ENCODE measurements at regions not wholly inside any gene's neighbourhood (a gene's known extent, or its start where the extent isn't known, plus 50 kb on each side); places are given as distances from the start of the nearest gene placed in this dataset.

- no peak for DNase-seq (ENCODE audit: low read depth)
Observed at GRCh38 chr20:12276011-12276673, 358.4 kb downstream of the BTBD3 start.

- no peak for DNase-seq (ENCODE audit: low read depth)
Observed at GRCh38 chr20:12287575-12287974, 369.9 kb downstream of the BTBD3 start.

- no peak for DNase-seq (ENCODE audit: low read depth)
Observed at GRCh38 chr20:12289465-12289864, 371.8 kb downstream of the BTBD3 start.

DNA sequence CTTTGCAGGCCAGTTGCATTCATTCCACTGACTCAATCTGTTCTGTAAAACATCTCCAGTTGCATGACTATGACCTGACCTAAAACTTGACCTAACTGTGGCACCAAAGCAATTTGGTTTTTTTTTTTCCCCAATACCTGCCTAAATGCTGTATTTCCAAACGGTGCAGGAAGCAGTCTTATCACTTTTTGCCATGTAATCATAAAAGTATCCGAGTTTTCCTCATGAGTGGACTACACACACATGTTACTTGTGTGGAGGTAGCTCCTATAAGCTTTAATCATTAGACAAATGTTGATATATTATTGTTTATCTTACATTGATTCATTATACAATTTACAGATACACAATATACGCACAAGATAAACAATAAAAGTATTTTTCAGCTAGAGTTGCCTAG is 373.7 kb downstream of the BTBD3 start:
- no peak for DNase-seq (ENCODE audit: low read depth)

DNA sequence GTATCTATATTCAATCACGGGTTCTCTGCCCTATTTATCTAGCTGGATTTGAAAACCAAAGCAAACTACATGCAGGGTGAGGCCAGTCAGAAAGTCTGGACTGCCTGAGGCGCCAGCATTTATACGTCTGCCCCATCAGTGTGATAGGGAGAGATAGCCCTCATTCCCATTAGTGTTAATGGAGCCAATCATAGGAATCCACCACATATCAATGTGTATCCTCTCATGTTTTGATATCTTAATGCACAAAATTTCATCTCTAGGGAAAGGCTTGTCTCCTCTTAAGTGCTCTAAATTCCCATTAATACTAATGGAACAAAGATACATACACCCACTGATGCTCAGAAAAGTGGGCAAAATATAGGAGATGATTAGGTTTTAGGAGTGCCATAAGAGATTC is 376.2 kb downstream of the BTBD3 start:
- no peak for DNase-seq (ENCODE audit: low read depth)

DNA sequence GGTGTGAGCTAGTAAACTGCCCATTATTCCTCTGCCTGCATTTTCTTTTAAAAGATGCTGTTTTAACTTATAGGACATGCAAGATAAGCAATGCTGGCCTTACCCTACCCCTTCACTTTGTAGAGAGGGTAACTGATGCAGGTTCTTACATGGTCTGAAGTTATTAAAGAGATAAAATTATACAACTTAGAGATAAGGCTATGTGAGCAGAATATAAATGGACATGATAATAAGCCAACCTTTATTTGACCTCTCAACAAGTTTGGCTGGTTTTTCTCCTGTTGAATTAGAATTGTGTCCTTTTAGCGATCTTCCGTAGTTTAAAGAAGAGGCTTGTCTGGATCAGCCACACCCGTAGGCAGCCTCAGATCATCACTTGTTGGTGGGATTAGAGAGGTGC is 377.0 kb downstream of the BTBD3 start:
- DNase-seq (ENCODE audit: low read depth), result no peak

GRCh38 chr20:12305188-12305950 is 387.7 kb downstream of the BTBD3 start:
- DNase-seq (ENCODE audit: low read depth), result no peak

GRCh38 chr20:12306107-12306506 is 388.4 kb downstream of the BTBD3 start:
- DNase-seq (ENCODE audit: low read depth), result no peak

DNA sequence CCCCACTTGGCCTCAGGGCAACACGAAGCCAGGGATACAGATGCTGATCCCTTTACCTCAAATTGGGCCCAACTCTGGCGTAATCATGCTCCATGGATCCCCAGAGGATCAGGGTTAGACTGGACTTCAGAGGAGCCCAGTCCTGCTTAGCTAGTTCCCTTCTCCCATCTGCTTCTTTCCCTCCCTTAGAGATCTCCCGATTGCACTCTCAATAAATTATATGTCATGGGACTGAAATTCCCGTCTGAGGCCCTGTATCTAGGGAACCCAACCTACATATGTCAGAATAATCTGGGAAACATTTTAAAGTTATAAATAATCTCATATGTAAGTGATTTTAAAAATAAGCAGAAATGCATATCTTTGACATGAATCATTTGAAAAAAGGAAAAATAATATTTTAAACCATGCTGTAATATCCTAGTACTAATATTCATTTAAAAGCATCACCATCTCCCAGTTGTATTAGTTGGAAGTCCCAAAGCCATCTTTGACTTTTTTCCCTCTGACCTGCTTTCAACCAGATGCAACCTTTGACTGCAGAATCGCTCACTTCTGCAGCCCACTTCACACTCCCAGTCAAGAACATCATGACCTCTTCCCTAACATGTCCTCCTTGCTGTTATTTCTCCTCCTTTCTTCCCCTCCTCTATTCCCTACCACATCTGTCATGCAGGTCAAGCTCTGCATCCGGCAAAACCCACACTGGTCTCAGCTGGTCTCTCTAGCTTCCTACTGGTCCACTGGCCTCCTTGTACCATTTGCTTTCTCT is 393.6 kb downstream of the BTBD3 start:
- no peak for DNase-seq (ENCODE audit: low read depth)

DNA sequence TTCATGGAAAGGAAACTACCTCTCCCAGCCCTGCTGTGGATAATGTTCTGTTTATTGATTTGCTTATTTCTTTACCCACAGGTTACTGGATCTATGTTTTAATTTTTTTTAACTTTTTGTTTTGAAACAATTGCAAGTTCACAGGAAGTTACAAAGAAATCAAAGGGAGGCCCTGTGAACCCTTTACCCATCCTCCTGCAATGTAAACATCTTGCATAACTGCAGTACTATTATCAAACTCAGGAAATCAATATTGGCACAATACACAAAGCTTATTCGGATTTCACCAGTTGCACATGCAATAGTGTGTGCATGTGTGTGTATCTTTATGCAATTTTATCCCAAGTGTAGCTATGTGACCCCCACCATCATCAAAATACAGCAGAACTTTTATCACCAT is 398.0 kb downstream of the BTBD3 start:
- no peak for DNase-seq (ENCODE audit: low read depth)

GRCh38 chr20:12316794-12317193 is 399.1 kb downstream of the BTBD3 start:
- no peak for DNase-seq (ENCODE audit: low read depth)

GRCh38 chr20:12317433-12317832 is 399.7 kb downstream of the BTBD3 start:
- DNase-seq (ENCODE audit: low read depth), result no peak

DNA sequence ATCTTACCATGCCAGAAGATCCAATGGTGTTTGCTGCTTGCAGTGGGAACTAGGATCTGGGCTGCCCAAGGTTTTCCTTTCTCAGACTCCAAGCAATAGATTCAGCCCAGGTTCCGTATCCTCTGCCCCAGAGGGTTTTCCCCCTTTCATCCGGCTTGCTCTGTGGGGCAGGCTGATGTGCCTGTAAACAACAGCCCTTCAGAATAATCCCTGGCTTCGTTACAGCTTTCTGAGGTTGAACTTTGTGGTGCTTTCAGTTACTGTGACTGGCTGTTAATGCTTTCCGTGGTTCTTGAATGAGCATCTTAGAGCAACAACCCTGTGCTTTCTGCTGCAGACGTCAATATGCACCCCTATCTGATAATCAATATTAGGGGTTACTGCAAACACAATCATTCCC is 400.4 kb downstream of the BTBD3 start:
- no peak for DNase-seq (ENCODE audit: low read depth)

GRCh38 chr20:12321736-12322135 is 404.0 kb downstream of the BTBD3 start:
- DNase-seq (ENCODE audit: low read depth), result no peak

DNA sequence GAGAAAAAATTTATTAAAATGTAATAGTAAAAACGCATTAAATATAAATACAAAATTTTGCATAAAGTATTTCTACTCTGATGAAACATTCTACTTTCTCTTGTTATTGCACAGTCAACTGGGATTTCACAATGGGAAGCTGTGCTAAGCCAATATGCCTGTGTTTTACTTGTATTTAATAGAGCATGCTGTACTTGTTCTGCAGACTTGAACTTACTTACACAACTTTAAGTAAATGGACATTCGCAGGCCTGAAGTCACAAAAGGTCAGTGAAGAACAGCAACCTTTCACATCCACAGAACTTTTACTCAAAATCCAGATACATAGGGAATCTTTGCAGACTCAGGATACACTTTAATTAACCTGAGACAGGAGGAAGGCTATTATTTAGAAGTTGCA is 409.5 kb downstream of the BTBD3 start:
- DNase-seq (ENCODE audit: low read depth), result no peak

GRCh38 chr20:12331236-12331635 is 413.5 kb downstream of the BTBD3 start:
- no peak for DNase-seq (ENCODE audit: low read depth)

GRCh38 chr20:12337601-12338000 is 419.9 kb downstream of the BTBD3 start:
- DNase-seq (ENCODE audit: low read depth), result no peak

DNA sequence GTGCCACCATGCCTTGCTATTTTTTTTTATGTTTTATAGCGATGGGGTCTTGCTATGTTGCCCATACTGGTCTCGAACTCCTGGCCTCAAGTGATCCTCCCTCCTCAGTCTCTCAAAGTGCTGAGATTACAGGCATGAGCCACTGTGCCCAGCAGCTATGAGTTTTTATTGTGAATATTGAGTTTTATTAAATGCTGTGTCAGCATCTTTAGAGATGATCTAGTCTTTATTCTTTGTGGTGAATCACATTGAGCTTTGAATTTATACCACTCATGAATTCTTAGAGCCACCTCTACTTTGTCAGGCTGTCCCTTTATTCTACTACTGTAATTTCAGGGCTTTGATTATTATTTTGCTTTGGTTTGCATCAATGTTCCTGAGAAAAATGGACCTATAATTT is 428.3 kb downstream of the BTBD3 start:
- no peak for DNase-seq (ENCODE audit: low read depth)

- DNase-seq (ENCODE audit: low read depth), result no peak
Observed at GRCh38 chr20:12353842-12354241, 436.1 kb downstream of the BTBD3 start.

DNA sequence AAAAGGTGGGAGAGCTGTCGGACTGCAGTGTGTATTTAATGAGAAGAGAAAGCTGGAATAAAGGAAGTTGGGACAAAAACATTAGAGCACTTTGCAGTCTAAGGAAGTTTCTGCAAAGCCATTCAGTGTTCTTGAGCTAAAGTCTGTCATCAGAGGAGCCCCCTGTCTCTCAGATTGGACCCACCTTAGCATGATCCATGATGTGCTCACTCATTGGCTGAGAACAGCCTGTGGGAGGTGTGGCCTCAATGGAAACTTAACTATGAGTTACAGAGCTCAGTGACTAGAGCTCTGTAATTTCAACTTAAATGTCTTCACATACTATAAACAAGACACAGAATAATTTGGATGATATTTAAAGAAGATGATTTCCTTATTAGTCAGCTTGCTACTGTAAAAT is 437.0 kb downstream of the BTBD3 start:
- DNase-seq (ENCODE audit: low read depth), result no peak

DNA sequence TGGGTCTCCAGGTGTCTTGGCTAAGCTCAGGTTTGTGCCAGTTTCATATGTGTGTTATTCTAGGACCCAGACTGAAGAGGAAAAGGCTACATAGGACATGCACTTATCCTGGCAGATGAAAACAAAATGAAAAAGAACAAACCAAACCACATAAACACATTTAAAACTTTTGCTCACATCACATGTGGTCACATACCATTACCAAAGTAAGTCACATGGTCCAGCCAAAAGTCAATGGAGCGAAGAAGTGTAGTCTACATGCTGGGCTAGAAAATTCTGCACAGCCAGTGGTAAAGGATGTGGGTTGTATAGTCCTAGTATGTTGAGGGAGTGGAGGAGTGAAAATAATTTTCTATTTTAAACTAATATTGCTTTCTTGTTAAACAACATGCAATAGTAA is 437.5 kb downstream of the BTBD3 start:
- DNase-seq (ENCODE audit: low read depth), result no peak

DNA sequence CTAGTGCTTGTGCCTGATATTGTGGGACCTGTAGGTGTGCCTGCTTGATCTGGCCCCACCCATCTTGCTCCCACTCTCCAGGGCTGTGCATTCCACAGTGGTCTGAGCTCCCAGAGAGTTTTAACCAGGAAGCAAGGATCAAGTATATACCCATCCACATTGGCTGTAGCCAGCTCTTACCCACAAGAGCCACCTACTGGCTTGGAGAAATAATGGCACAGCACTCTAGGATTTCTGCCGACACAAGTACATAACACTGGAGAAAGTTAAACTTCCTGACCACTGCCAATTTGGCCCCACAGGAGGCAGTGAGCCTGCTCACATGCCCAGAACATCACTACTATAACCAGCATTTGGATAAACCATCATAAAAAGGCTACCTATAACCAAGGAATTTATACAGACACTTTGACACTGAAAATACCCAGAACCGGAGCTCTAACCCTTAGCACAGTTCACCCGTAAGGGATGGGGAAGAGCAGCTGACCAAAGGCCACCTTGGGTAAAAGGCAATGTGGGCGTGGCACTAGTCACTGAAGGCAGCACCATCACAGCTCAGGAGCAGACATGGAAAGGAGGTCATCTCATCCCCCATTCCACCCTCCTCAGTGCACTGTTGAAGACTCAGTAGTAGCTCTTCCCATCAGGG is 440.4 kb downstream of the BTBD3 start:
- no peak for DNase-seq (ENCODE audit: low read depth)

GRCh38 chr20:12358655-12359009 is 440.9 kb downstream of the BTBD3 start:
- no peak for DNase-seq (ENCODE audit: low read depth)
